Fibroblast of villous mesenchyme (primary cell): ENCODE measurements at regions not wholly inside any gene's neighbourhood (a gene's known extent, or its start where the extent isn't known, plus 50 kb on each side); places are given as distances from the start of the nearest gene placed in this dataset.
"Not testable (repeated sequence)": the region's sequence is repeated elsewhere in the genome, so short reads cannot be mapped to it uniquely, and the experiment has no call there.

Source experiments
- DNase-seq: peaks from one replicate; pipeline ENCODE4 v3.0.0-alpha.2; 2010; ENCODE audit warnings: low read depth
- H3K4me3 ChIP-seq: 2 replicates; pipeline ENCODE4 v1.5.1; 2011; ENCODE audit warnings: low read depth, mild to moderate bottlenecking, low read length
- TF ChIP-seq, protein P1 (sequence below): IDR thresholded peaks from 2 replicates; pipeline ENCODE4 v1.5.1; 2012; ENCODE audit warnings: low read depth, mild to moderate bottlenecking, low read length; ENCODE audit not compliant: insufficient read depth

- no peak overlapping the region for H3K4me3 ChIP-seq
- DNase-seq = no peak
- TF ChIP-seq, protein P1, sequence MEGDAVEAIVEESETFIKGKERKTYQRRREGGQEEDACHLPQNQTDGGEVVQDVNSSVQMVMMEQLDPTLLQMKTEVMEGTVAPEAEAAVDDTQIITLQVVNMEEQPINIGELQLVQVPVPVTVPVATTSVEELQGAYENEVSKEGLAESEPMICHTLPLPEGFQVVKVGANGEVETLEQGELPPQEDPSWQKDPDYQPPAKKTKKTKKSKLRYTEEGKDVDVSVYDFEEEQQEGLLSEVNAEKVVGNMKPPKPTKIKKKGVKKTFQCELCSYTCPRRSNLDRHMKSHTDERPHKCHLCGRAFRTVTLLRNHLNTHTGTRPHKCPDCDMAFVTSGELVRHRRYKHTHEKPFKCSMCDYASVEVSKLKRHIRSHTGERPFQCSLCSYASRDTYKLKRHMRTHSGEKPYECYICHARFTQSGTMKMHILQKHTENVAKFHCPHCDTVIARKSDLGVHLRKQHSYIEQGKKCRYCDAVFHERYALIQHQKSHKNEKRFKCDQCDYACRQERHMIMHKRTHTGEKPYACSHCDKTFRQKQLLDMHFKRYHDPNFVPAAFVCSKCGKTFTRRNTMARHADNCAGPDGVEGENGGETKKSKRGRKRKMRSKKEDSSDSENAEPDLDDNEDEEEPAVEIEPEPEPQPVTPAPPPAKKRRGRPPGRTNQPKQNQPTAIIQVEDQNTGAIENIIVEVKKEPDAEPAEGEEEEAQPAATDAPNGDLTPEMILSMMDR = no peak
Observed at GRCh38 chr4:131344761-131345160, 1804.3 kb upstream of the PCDH10 start.

GRCh38 chr4:131347816-131348215, 1801.3 kb upstream of the PCDH10 start:
- DNase-seq = no peak
- TF ChIP-seq, protein P1 = no peak
- no peak overlapping the region for H3K4me3 ChIP-seq

GRCh38 chr4:131348263-131348662, 1800.8 kb upstream of the PCDH10 start:
- TF ChIP-seq, protein P1 = no peak
- H3K4me3 ChIP-seq = no peak overlapping the region

GRCh38 chr4:131352371-131352770, 1796.7 kb upstream of the PCDH10 start:
- not testable (repeated sequence) for DNase-seq, H3K4me3 ChIP-seq

More at GRCh38 chr4:131348263-131348662, 1800.8 kb upstream of the PCDH10 start:
- no peak for DNase-seq

GRCh38 chr4:131366714-131367113, 1782.4 kb upstream of the PCDH10 start:
- no peak overlapping the region for H3K4me3 ChIP-seq
- no peak for DNase-seq
- TF ChIP-seq, protein P1 = no peak

DNA sequence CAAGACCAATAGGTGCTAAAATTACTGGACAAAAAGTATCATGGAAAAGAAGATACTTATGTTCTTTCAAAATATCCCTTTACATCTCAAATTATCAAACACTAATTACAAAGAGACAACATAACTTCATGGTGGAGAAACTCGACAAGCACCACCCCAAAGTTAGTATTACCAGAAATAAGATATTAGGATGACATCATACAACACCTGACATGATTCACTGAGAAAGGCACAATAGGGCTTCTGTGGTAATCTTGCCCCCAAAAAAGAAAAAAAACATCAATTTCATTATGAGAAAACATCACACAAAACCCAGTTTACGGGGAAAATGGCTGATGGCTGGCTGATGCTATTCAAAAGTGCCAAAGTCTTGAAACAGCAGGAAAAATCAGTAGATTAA, 1781.7 kb upstream of the PCDH10 start:
- no peak overlapping the region for H3K4me3 ChIP-seq
- DNase-seq = no peak
- TF ChIP-seq, protein P1 = no peak

DNA sequence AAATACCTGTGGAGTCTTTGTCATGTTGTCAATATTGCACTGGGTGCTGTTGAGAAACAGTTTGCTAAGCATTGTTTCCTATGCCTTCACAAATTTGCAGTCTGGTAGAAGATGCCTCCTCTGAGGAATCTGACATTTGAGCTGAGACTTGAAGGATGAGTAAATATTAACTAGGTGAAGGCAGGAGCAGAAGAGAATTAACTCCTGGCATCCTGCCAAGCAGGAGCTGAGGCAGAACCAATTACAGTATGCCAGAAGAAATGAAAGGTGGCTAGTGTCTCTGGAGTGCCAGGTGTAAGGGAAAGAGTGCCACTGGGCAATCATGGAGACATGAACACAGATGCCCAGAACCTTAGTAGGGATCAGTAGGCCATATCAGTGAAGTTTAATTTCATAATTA, 1778.2 kb upstream of the PCDH10 start:
- TF ChIP-seq, protein P1 = no peak
- no peak for DNase-seq
- no peak overlapping the region for H3K4me3 ChIP-seq

GRCh38 chr4:131381055-131381454, 1768.0 kb upstream of the PCDH10 start:
- DNase-seq = no peak
- TF ChIP-seq, protein P1 = no peak
- H3K4me3 ChIP-seq = no peak overlapping the region
